ENCODE measurements at regions not wholly inside any gene's neighbourhood (a gene's known extent, or its start where the extent isn't known, plus 50 kb on each side); places are given as distances from the start of the nearest gene placed in this dataset.

DNA sequence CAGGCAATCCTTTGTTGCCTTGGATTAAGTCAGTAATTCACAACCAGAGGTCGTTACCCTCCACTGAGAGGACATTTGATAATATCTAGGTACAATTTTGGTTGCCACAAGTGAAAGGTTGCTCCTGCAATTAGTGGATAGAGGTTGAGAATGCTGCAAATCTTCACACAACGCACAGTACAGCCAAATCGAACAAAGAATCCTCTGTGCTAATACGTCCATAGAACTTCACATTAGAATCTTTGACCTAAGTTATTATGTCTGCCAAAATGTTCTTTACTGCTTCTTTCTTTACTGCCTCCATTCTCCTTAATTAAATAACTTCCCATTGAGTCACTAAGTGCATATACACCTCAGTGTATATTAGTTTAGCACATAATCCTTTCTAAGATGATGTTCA lies 879.5 kb downstream of the TRIB2 start:
- CTCF ChIA-PET = no interaction called here
- Mint-ChIP-seq H3K4me3 (no peak overlapping the region), H3K27ac (no peak overlapping the region), H3K4me1 (ENCODE audit: low read depth) (no peaks in the 10 kb centered on the region), H3K27me3 (no peaks in the 10 kb centered on the region), H3K9me3 (peaks cover 8% of the 10 kb centered on the region), H3K36me3 (ENCODE audit: low read depth) (no peaks in the 10 kb centered on the region)
- DNase-seq (no peak), ATAC-seq (no peak)
- POLR2A ChIA-PET = no interaction called here
- TF ChIP-seq, protein P1, sequence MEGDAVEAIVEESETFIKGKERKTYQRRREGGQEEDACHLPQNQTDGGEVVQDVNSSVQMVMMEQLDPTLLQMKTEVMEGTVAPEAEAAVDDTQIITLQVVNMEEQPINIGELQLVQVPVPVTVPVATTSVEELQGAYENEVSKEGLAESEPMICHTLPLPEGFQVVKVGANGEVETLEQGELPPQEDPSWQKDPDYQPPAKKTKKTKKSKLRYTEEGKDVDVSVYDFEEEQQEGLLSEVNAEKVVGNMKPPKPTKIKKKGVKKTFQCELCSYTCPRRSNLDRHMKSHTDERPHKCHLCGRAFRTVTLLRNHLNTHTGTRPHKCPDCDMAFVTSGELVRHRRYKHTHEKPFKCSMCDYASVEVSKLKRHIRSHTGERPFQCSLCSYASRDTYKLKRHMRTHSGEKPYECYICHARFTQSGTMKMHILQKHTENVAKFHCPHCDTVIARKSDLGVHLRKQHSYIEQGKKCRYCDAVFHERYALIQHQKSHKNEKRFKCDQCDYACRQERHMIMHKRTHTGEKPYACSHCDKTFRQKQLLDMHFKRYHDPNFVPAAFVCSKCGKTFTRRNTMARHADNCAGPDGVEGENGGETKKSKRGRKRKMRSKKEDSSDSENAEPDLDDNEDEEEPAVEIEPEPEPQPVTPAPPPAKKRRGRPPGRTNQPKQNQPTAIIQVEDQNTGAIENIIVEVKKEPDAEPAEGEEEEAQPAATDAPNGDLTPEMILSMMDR (IDR thresholded peaks at IDR 0.05) = no peak
- intact Hi-C loops (cut with micrococcal nuclease) = no loop called here

DNA sequence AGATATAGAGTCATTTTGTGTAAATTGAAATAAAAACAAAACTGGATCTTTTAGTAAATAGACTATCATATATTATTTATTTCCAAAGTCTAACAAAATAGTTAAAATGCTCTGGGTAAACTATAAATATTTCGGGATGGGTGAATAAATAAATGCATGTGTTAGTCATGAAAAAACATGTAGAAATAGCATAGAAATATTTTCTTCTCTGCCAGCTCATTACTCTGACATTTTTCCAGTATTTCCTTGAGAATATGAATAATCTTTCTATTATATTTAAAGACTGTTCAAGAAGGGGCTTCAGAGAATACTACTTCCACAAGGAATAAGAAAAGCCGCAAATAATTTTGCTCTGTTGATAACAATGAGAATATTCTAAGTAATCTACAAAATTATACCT lies 880.4 kb downstream of the TRIB2 start:
- Mint-ChIP-seq H3K27ac (no peak overlapping the region), H3K4me1 (ENCODE audit: low read depth) (no peaks in the 10 kb centered on the region), H3K36me3 (ENCODE audit: low read depth) (no peaks in the 10 kb centered on the region), H3K27me3 (no peaks in the 10 kb centered on the region), H3K9me3 (peaks cover 3% of the 10 kb centered on the region), H3K4me3 (no peak overlapping the region)
- TF ChIP-seq, protein P1 (IDR thresholded peaks at IDR 0.05) = no peak
- ChIA-PET POLR2A (no interaction called here), CTCF (no interaction called here)
- ATAC-seq = no peak
- DNase-seq = no peak
- intact Hi-C loops (cut with micrococcal nuclease) = no loop called here

DNA sequence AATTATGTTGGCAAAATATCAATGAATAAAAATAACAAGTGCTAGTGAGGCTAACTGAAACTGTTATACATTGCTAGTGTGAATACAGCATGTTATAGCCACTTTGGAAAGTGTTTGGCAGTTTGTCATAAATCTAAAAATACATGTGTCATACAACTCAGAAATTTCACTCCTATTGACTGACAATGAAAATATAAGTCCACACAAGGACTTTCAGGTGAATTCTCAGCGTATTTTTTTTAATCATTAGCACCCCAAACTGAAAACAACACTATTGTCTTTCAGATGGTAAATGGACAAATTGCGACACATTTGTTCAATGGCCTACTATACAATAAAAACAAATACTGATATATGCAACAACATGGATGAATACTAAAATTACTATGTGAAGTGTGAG lies 884.8 kb downstream of the TRIB2 start:
- Mint-ChIP-seq H3K27ac (no peak overlapping the region), H3K4me3 (no peak overlapping the region), H3K9me3 (peaks cover 3% of the 10 kb centered on the region), H3K36me3 (ENCODE audit: low read depth) (no peaks in the 10 kb centered on the region), H3K27me3 (no peaks in the 10 kb centered on the region), H3K4me1 (ENCODE audit: low read depth) (no peaks in the 10 kb centered on the region)
- TF ChIP-seq, protein P1 (IDR thresholded peaks at IDR 0.05) = no peak
- DNase-seq (no peak), ATAC-seq (no peak)
- ChIA-PET POLR2A (no interaction called here), CTCF (no interaction called here)
- intact Hi-C loops (cut with micrococcal nuclease) = no loop called here

DNA sequence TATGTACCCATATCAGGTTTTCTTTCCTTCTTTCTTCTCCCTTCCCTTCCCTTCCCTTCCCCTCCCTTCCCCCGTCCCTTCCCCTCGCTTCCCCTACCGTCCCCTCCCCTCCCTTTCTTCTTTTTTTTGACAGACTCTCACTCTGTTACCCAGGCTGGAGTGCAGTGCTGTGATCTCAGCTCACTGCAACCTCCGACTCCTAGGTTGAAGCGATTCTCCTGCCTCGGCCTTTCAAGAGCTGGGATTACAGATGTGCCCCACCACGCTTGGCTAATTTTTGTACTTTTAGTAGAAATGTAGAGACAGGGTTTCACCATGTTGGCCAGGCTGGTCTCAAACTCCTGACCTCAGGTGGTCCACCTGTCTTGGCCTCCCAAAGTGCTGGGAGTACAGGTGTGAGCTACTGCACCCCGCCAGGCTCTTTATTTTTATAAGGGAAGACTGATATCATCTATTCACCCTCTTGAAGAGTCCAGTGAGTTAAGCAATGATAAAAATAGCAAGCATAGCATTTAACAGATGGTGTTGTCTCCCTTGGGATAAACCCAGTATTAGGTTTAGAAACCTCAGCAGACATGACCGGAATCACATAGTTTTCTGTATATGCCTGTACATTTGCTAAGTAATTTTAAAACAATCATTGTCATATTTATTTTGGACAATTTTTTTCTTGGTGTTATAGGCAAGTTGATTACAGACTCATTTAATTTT lies 888.4 kb downstream of the TRIB2 start:
- H3K27ac Mint-ChIP-seq = no peak overlapping the region
- ATAC-seq = no peak
- H3K4me1 Mint-ChIP-seq (ENCODE audit: low read depth) = no peaks in the 10 kb centered on the region
- intact Hi-C loops (cut with micrococcal nuclease) = no loop called here
- no peak overlapping the region for H3K4me3 Mint-ChIP-seq
- ChIA-PET CTCF (no interaction called here), POLR2A (no interaction called here)
- no peak for DNase-seq
- H3K27me3 Mint-ChIP-seq = no peaks in the 10 kb centered on the region
- no peaks in the 10 kb centered on the region for H3K36me3 Mint-ChIP-seq (ENCODE audit: low read depth)
- H3K9me3 Mint-ChIP-seq = no peaks in the 10 kb centered on the region
- TF ChIP-seq, protein P1 (IDR thresholded peaks at IDR 0.05) = no peak

DNA sequence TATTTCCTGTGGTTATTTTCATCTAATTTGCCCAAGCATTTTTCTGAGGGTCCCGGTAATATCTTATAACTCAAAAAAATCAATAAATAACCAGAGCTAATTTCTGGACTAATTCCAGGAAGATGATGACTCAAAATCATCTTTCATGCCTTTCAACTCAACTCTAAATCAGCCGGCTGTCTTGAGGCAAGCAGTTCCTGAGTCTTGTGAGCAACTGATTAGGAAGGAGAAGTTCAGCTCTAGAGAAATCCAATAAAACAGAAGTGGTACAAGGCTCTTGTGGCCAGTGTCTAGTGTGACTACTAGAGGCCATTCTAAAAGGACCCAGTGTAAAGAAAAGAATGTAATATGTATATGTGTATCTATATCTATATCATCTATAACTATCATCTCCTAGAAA lies 890.4 kb downstream of the TRIB2 start:
- Mint-ChIP-seq H3K27me3 (no peaks in the 10 kb centered on the region), H3K27ac (no peak overlapping the region), H3K9me3 (peaks cover 6% of the 10 kb centered on the region), H3K4me1 (ENCODE audit: low read depth) (no peaks in the 10 kb centered on the region), H3K36me3 (ENCODE audit: low read depth) (no peaks in the 10 kb centered on the region), H3K4me3 (no peak overlapping the region)
- POLR2A ChIA-PET = no interaction called here
- CTCF ChIA-PET = no interaction called here
- TF ChIP-seq, protein P1 (IDR thresholded peaks at IDR 0.05) = no peak
- no peak for ATAC-seq
- no peak for DNase-seq
- intact Hi-C loops (cut with micrococcal nuclease) = no loop called here

Measured in activated CD8-positive, alpha-beta T cell treated with anti-CD3 and anti-CD28 coated beads for 36 hours (primary cell).